ENCODE measurements at regions not wholly inside any gene's neighbourhood (a gene's known extent, or its start where the extent isn't known, plus 50 kb on each side); places are given as distances from the start of the nearest gene placed in this dataset.

GRCh38 chr2:11953258-11953657, 206.8 kb downstream of the LPIN1 start:
- intact Hi-C loops (cut with micrococcal nuclease): no loop called here
- Histone ChIP-seq H3K36me3 (replicated peaks in 1 of 2; ENCODE audit: control extremely low read depth in 1 of 2, control insufficient read depth in 1 of 2, extremely low read depth in 1 of 2, insufficient read depth in 2 of 2, low read length in 1 of 2) (no peaks in the 10 kb centered on the region), H3K27me3 (replicated peaks in 1 of 4; ENCODE audit: control extremely low read depth in 1 of 4, control insufficient read depth in 3 of 4, insufficient read depth in 4 of 4, low read length in 3 of 4) (no peaks in the 10 kb centered on the region), H3K9ac (ENCODE audit: low read length) (no peak overlapping the region), H4K20me1 (ENCODE audit: control insufficient read depth, insufficient read depth, low read length, poor library complexity, severe bottlenecking) (no peaks in the 10 kb centered on the region), H3K27ac (ENCODE audit: low read length in 2 of 2) (no peak overlapping the region), H3K4me3 (ENCODE audit: control extremely low read depth in 1 of 5, extremely low read depth in 1 of 5, insufficient read depth in 1 of 5, low read depth in 2 of 5, low read length in 4 of 5) (no peak overlapping the region), H3K9me3 (ENCODE audit: control extremely low read depth in 1 of 3, control insufficient read depth in 2 of 3, insufficient read depth in 1 of 3, low read length in 2 of 3) (no peaks in the 10 kb centered on the region), H3K4me2 (replicated peaks; ENCODE audit: low read depth, low read length, poor library complexity, severe bottlenecking) (no peak overlapping the region), H3K4me1 (ENCODE audit: control insufficient read depth in 2 of 2, insufficient read depth in 2 of 2, low read length in 2 of 2) (peaks cover 6 to 8% of the 10 kb centered on the region in 2 donors), H2AFZ (ENCODE audit: insufficient read depth, low read depth, low read length, poor library complexity, severe bottlenecking) (no peak overlapping the region), H3K79me2 (ENCODE audit: control insufficient read depth, insufficient read depth, low read length) (no peaks in the 10 kb centered on the region)
- WGBS (ENCODE audit: insufficient coverage): 67% methylated on average over 2 of the region's 3 CpGs
- H3K9me3 Mint-ChIP-seq (ENCODE audit: insufficient read depth): no peaks in the 10 kb centered on the region
- POLR2A ChIA-PET: no interaction called here
- no peak for ATAC-seq (ENCODE audit: low read depth)
- no peak for TF ChIP-seq EZH2 (IDR thresholded peaks at IDR 0.05; ENCODE audit: borderline replicate concordance, insufficient read depth, low read depth, low read length, poor library complexity, severe bottlenecking)
- no peak for TF ChIP-seq CTCF (IDR thresholded peaks at IDR 0.05)
- H3K4me1 Mint-ChIP-seq: peaks cover 8% of the 10 kb centered on the region
- H3K27ac Mint-ChIP-seq: no peak overlapping the region
- CTCF ChIA-PET: no interaction called here
- DNase-seq: no peak
- no peaks in the 10 kb centered on the region for H3K27me3 Mint-ChIP-seq
- no peak overlapping the region for H3K4me3 Mint-ChIP-seq

- WGBS (ENCODE audit: insufficient coverage): 92% methylated on average over 2 of the region's 2 CpGs
- ATAC-seq (ENCODE audit: low read depth): no peak
- no peak for DNase-seq
- POLR2A ChIA-PET: no interaction called here
- Histone ChIP-seq H3K9ac (ENCODE audit: low read length) (no peak overlapping the region), H3K27me3 (replicated peaks in 1 of 4; ENCODE audit: control extremely low read depth in 1 of 4, control insufficient read depth in 3 of 4, insufficient read depth in 4 of 4, low read length in 3 of 4) (no peaks in the 10 kb centered on the region), H3K36me3 (replicated peaks in 1 of 2; ENCODE audit: control extremely low read depth in 1 of 2, control insufficient read depth in 1 of 2, extremely low read depth in 1 of 2, insufficient read depth in 2 of 2, low read length in 1 of 2) (no peaks in the 10 kb centered on the region), H2AFZ (ENCODE audit: insufficient read depth, low read depth, low read length, poor library complexity, severe bottlenecking) (no peak overlapping the region), H3K9me3 (ENCODE audit: control extremely low read depth in 1 of 3, control insufficient read depth in 2 of 3, insufficient read depth in 1 of 3, low read length in 2 of 3) (no peaks in the 10 kb centered on the region), H3K27ac (ENCODE audit: low read length in 2 of 2) (no peak overlapping the region), H4K20me1 (ENCODE audit: control insufficient read depth, insufficient read depth, low read length, poor library complexity, severe bottlenecking) (no peaks in the 10 kb centered on the region), H3K4me2 (replicated peaks; ENCODE audit: low read depth, low read length, poor library complexity, severe bottlenecking) (no peak overlapping the region), H3K4me3 (ENCODE audit: control extremely low read depth in 1 of 5, extremely low read depth in 1 of 5, insufficient read depth in 1 of 5, low read depth in 2 of 5, low read length in 4 of 5) (no peak overlapping the region), H3K79me2 (ENCODE audit: control insufficient read depth, insufficient read depth, low read length) (no peaks in the 10 kb centered on the region), H3K4me1 (ENCODE audit: control insufficient read depth in 2 of 2, insufficient read depth in 2 of 2, low read length in 2 of 2) (peaks cover 1 to 3% of the 10 kb centered on the region in 2 donors)
- intact Hi-C loops (cut with micrococcal nuclease): no loop called here
- no peaks in the 10 kb centered on the region for H3K27me3 Mint-ChIP-seq
- CTCF ChIA-PET: interaction anchor here (1.0 kb wide), 1 partner anchor 88 kb away, joined by 3 read pairs; no protein-coding TSS in a partner anchor
- peaks cover 9% of the 10 kb centered on the region for H3K4me1 Mint-ChIP-seq
- TF ChIP-seq CTCF (IDR thresholded peaks at IDR 0.05) (no peak), EZH2 (IDR thresholded peaks at IDR 0.05; ENCODE audit: borderline replicate concordance, insufficient read depth, low read depth, low read length, poor library complexity, severe bottlenecking) (no peak)
- H3K9me3 Mint-ChIP-seq (ENCODE audit: insufficient read depth): no peaks in the 10 kb centered on the region
- no peak overlapping the region for H3K27ac Mint-ChIP-seq
- H3K4me3 Mint-ChIP-seq: no peak overlapping the region
Measured at GRCh38 chr2:11955314-11955713, 208.9 kb downstream of the LPIN1 start.

All from B cell (primary cell).